GM12878 (cell line): ENCODE measurements at regions not wholly inside any gene's neighbourhood (a gene's known extent, or its start where the extent isn't known, plus 50 kb on each side); places are given as distances from the start of the nearest gene placed in this dataset.
A peak's percentile ranks its signal among the peaks of the same experiment; 100 is the strongest.

Experiments used
- ATAC-seq: fragments of 200-7000 bp; cut with Tn5 transposase; 3 replicates; pipeline ENCODE4 v1.9.1; 2020; ENCODE audit warnings: mild to moderate bottlenecking, moderate library complexity
- BruUV-seq: library from RNA; stranded (reverse); fragments of 400-500 nt; replicated peaks from 2 replicates; lab custom pipeline; 2021; lab: Mats Ljungman, UMichigan
- CTCF ChIA-PET: fragments of 300-600 bp; sonication (Branson Sonifier 250); formaldehyde crosslinking; extraction: SDS; loops from one replicate; lab custom pipeline; 2021; ENCODE audit warnings: inconsistent platforms; lab: Yijun Ruan, JAX
- POLR2A ChIA-PET: fragments of 350-600 bp; formaldehyde crosslinking; extraction: SDS; loops from one replicate; lab custom pipeline; 2021; ENCODE audit warnings: inconsistent platforms; lab: Charles Lee
- RAD21 ChIA-PET: fragments of 300-600 bp; sonication (Branson Sonifier 250); formaldehyde crosslinking; loops from one replicate; lab custom pipeline; 2023; ENCODE audit warnings: antibody characterized with exemption; ENCODE audit not compliant: unreplicated experiment; lab: Charles Lee
- SMC1A ChIA-PET: fragments of 300-600 bp; sonication (Branson Sonifier 250); formaldehyde crosslinking; loops from one replicate; lab custom pipeline; 2023; ENCODE audit not compliant: unreplicated experiment, uncharacterized antibody; lab: Charles Lee
- DNase-seq: peaks from one replicate; pipeline ENCODE4 v3.0.0-alpha.2; 2011; ENCODE audit warnings: low read depth, low spot score
- FAIRE-seq: peaks from 3 replicates; lab custom pipeline; 2011; peaks lifted over from hg19 to GRCh38; lab: Jason Lieb, UNC
- H2AFZ ChIP-seq: 2 replicates; pipeline ENCODE4 v1.6.0; 2011; ENCODE audit warnings: low read depth, low read length, control low read depth; ENCODE audit not compliant: control insufficient read depth
- H3K27ac ChIP-seq: 2 replicates; pipeline ENCODE4 v1.5.1; 2011; ENCODE audit warnings: control low read depth; ENCODE audit not compliant: control insufficient read depth, insufficient read depth
- H3K27me3 ChIP-seq, 2 experiments: replicated peaks in 1 of 2; 2 replicates each; pipeline versions ENCODE4 v1.6.0 to v1.6.1; 2011; ENCODE audit warnings: low read length in 1 of 2; ENCODE audit not compliant: control insufficient read depth in 2 of 2, insufficient read depth in 2 of 2
- H3K36me3 ChIP-seq, 2 experiments: 2 replicates each; pipeline ENCODE4 v1.5.1; 2011; ENCODE audit warnings: low read length in 1 of 2; ENCODE audit not compliant: control insufficient read depth in 2 of 2, insufficient read depth in 2 of 2
- H3K4me1 ChIP-seq: 2 replicates; pipeline ENCODE4 v1.6.1; 2011; ENCODE audit warnings: mild to moderate bottlenecking, low read length, moderate library complexity, mixed read lengths; ENCODE audit not compliant: control insufficient read depth, insufficient read depth
- H3K4me2 ChIP-seq: 2 replicates; pipeline ENCODE4 v1.6.0; 2011; ENCODE audit warnings: control low read depth; ENCODE audit not compliant: control insufficient read depth, insufficient read depth
- H3K4me3 ChIP-seq: fragments of 200-600 bp; sonication (generic); 2 replicates; pipeline ENCODE4 v1.5.1; 2016
- H3K79me2 ChIP-seq: 2 replicates; pipeline ENCODE4 v1.6.0; 2011; ENCODE audit warnings: low read length; ENCODE audit not compliant: control insufficient read depth, insufficient read depth
- H3K9ac ChIP-seq: 2 replicates; pipeline ENCODE4 v1.8.0; 2011; ENCODE audit warnings: low read length, control low read depth, mixed read lengths; ENCODE audit not compliant: control insufficient read depth, insufficient read depth
- H3K9me3 ChIP-seq: replicated peaks from 3 replicates; pipeline ENCODE4 v1.5.1; 2011; ENCODE audit warnings: mild to moderate bottlenecking, low read length; ENCODE audit not compliant: control insufficient read depth, insufficient read depth
- H4K20me1 ChIP-seq: 2 replicates; pipeline ENCODE4 v1.6.0; 2011; ENCODE audit not compliant: control insufficient read depth, insufficient read depth
- BCL3 ChIP-seq: IDR thresholded peaks from 2 replicates; pipeline ENCODE4 v1.6.1; 2011; ENCODE audit warnings: borderline replicate concordance, low read depth, mild to moderate bottlenecking, moderate library complexity, low read length; ENCODE audit not compliant: insufficient read depth, poor library complexity, severe bottlenecking
- CBFB ChIP-seq: IDR thresholded peaks from 2 replicates; pipeline ENCODE4 v1.6.1; 2016; ENCODE audit warnings: antibody characterized with exemption, low read depth
- CEBPZ ChIP-seq: fragments of 150-350 bp; IDR thresholded peaks from 2 replicates; pipeline ENCODE4 v1.6.1; 2016; ENCODE audit warnings: low read depth, low read length
- CUX1 ChIP-seq: IDR thresholded peaks from 2 replicates; pipeline ENCODE4 v1.6.1; 2012; ENCODE audit warnings: improper control_type of control experiment, low read depth, low read length; ENCODE audit not compliant: insufficient replicate concordance
- HDAC2 ChIP-seq: fragments of 200-600 bp; sonication (generic); IDR thresholded peaks from 2 replicates; pipeline ENCODE4 v1.6.1; 2017
- IRF5 ChIP-seq: fragments of 450-650 bp; IDR thresholded peaks from 2 replicates; pipeline ENCODE4 v1.6.1; 2017; ENCODE audit warnings: borderline replicate concordance
- MTA3 ChIP-seq: IDR thresholded peaks from 2 replicates; pipeline ENCODE4 v1.6.1; 2012; ENCODE audit warnings: low read length, inconsistent platforms, borderline replicate concordance
- TCF7 ChIP-seq: IDR thresholded peaks from 2 replicates; pipeline ENCODE4 v1.6.1; 2014; ENCODE audit warnings: antibody characterized with exemption, borderline replicate concordance
- USF2 ChIP-seq: IDR thresholded peaks from 2 replicates; pipeline ENCODE4 v1.6.1; 2011; ENCODE audit warnings: low read depth, low read length, improper control_type of control experiment, borderline replicate concordance
- WRNIP1 ChIP-seq: IDR thresholded peaks from 2 replicates; pipeline ENCODE4 v1.6.1; 2011; ENCODE audit warnings: low read depth, low read length, improper control_type of control experiment, borderline replicate concordance
- ZBED1 ChIP-seq: IDR thresholded peaks from 2 replicates; pipeline ENCODE4 v1.6.1; 2016; ENCODE audit warnings: borderline replicate concordance
- ZSCAN29 ChIP-seq: fragments of 450-650 bp; IDR thresholded peaks from 2 replicates; pipeline ENCODE4 v1.6.1; 2017; ENCODE audit warnings: mild to moderate bottlenecking, moderate library complexity
- WGBS: methylation state at CpG from one replicate; pipeline ENCODE4 v1.1.6; 2016; ENCODE audit warnings: low lambda C conversion rate; ENCODE audit not compliant: insufficient replicate concordance, insufficient coverage; ENCODE audit errors: missing lambda C conversion rate; 5-methylcytosine and 5-hydroxymethylcytosine counted together
- in situ Hi-C: fragments of 300-500 bp; cut with MboI; formaldehyde crosslinking; loops from 9 replicates; pipeline ENCODE4 v1.14.3; 2018; ENCODE audit warnings: mixed read lengths
- intact Hi-C: fragments of 100-400 bp; cut with micrococcal nuclease; formaldehyde crosslinking; loops from one replicate; pipeline ENCODE4 v1.14.2; 2022; ENCODE audit not compliant: unreplicated experiment

GRCh38 chr3:140765246-140765645 is 87.4 kb downstream of the TRIM42 start:
- Histone ChIP-seq H3K4me1 (no peaks in the 10 kb centered on the region), H3K9ac (no peak overlapping the region), H3K79me2 (no peaks in the 10 kb centered on the region), H4K20me1 (no peaks in the 10 kb centered on the region), H3K4me2 (no peak overlapping the region), H3K9me3 (no peaks in the 10 kb centered on the region), H3K4me3 (no peak overlapping the region), H3K36me3 (no peaks in the 10 kb centered on the region), H3K27ac (no peak overlapping the region), H2AFZ (no peak overlapping the region), H3K27me3 (no peaks in the 10 kb centered on the region)
- ChIA-PET RAD21 (interaction anchor here (1.9 to 2.0 kb wide), 2 partner anchors 11 to 78 kb away, joined by 5 to 9 read pairs; no protein-coding TSS in a partner anchor), POLR2A (no interaction called here), SMC1A (interaction anchor here (1.4 to 1.5 kb wide), 3 partner anchors 8 to 39 kb away, joined by 3 to 9 read pairs (median 4); no protein-coding TSS in a partner anchor), CTCF (interaction anchor here (1.7 kb wide), 1 partner anchor 11 kb away, joined by 6 read pairs; no protein-coding TSS in a partner anchor)
- WGBS = 71% methylated on average over 2 of the region's 2 CpGs
- BruUV-seq = no TSS peak
- ATAC-seq (peak; percentile 34; the same call in 1 of the 3 replicates), FAIRE-seq (no peak), DNase-seq (no peak)
- intact Hi-C loops (loop anchor here (5.0 kb wide), 1 partner anchor 52 kb away; no protein-coding TSS in a partner anchor), in situ Hi-C loops (no loop called here)
- TF ChIP-seq CUX1 = no peak
- TF ChIP-seq CEBPZ = no peak
- TF ChIP-seq MTA3 = no peak
- TF ChIP-seq USF2 = no peak
- TF ChIP-seq HDAC2 = no peak
- no peak for TF ChIP-seq WRNIP1
- no peak for TF ChIP-seq ZSCAN29
- no peak for TF ChIP-seq TCF7
- no peak for TF ChIP-seq BCL3
- TF ChIP-seq IRF5 = no peak
- TF ChIP-seq CBFB = no peak
- no peak for TF ChIP-seq ZBED1
